Hindlimb muscle (tissue), 1 donor: ENCODE measurements at regions not wholly inside any gene's neighbourhood (a gene's known extent, or its start where the extent isn't known, plus 50 kb on each side); places are given as distances from the start of the nearest gene placed in this dataset.
"Not testable (repeated sequence)": the region's sequence is repeated elsewhere in the genome, so short reads cannot be mapped to it uniquely, and the experiment has no call there.

ENCODE experiments used
- DNase-seq: peaks from one replicate; pipeline ENCODE4 v3.0.0-alpha.2; 2013

- no peak for DNase-seq
These were observed 50.6 kb upstream of the C1QTNF9B start for GRCh38 chr13:23947893-23948292.

- no peak for DNase-seq
These were observed 51.9 kb upstream of the C1QTNF9B start for GRCh38 chr13:23949200-23949599.

- DNase-seq = no peak
These were observed 52.4 kb upstream of the C1QTNF9B start for GRCh38 chr13:23949736-23950135.

- no peak for DNase-seq
These were observed 53.6 kb upstream of the C1QTNF9B start for GRCh38 chr13:23950736-23951510.

- DNase-seq = no peak
These were observed 55.5 kb upstream of the C1QTNF9B start for GRCh38 chr13:23952796-23953195.

- no peak for DNase-seq
These were observed 56.7 kb upstream of the C1QTNF9B start for GRCh38 chr13:23953860-23954512.

- DNase-seq = no peak
These were observed 57.8 kb upstream of the C1QTNF9B start for GRCh38 chr13:23955064-23955463.

- no peak for DNase-seq
These were observed 58.8 kb upstream of the C1QTNF9B start for GRCh38 chr13:23956106-23956505.

- no peak for DNase-seq
These were observed 60.7 kb upstream of the C1QTNF9B start for GRCh38 chr13:23957981-23958380.

GRCh38 chr13:23959231-23959862 lies 62.0 kb upstream of the C1QTNF9B start:
- no peak for DNase-seq

- DNase-seq = no peak
These were observed 63.4 kb upstream of the C1QTNF9B start for GRCh38 chr13:23960566-23961156.

GRCh38 chr13:23963184-23963931 lies 66.1 kb upstream of the C1QTNF9B start:
- DNase-seq = no peak

GRCh38 chr13:23963947-23964346 lies 66.6 kb upstream of the C1QTNF9B start:
- DNase-seq = no peak

GRCh38 chr13:23965346-23965745 lies 68.0 kb upstream of the C1QTNF9B start:
- no peak for DNase-seq

- DNase-seq = no peak
These were observed 69.0 kb upstream of the C1QTNF9B start for GRCh38 chr13:23966221-23966690.

- no peak for DNase-seq
These were observed 69.7 kb upstream of the C1QTNF9B start for GRCh38 chr13:23966691-23967615.

- DNase-seq = not testable (repeated sequence)
These were observed 70.5 kb upstream of the C1QTNF9B start for GRCh38 chr13:23967792-23968191.

GRCh38 chr13:23969647-23970046 lies 72.3 kb upstream of the C1QTNF9B start:
- no peak for DNase-seq

GRCh38 chr13:23979361-23980159 lies 82.3 kb upstream of the C1QTNF9B start:
- peak; percentile 79 for DNase-seq

- DNase-seq = peak; percentile 78
These were observed 82.9 kb upstream of the C1QTNF9B start for GRCh38 chr13:23980160-23980551.
